Mucosa of stomach (tissue), 1 donor: ENCODE measurements at regions not wholly inside any gene's neighbourhood (a gene's known extent, or its start where the extent isn't known, plus 50 kb on each side); places are given as distances from the start of the nearest gene placed in this dataset.

ENCODE experiments used
- H3K27me3 ChIP-seq: one replicate; pipeline ENCODE4 v1.7.0; 2013; ENCODE audit warnings: mild to moderate bottlenecking, low read length; ENCODE audit not compliant: control insufficient read depth, insufficient read depth
- H3K36me3 ChIP-seq: one replicate; pipeline ENCODE4 v1.7.0; 2013; ENCODE audit warnings: low read length; ENCODE audit not compliant: control insufficient read depth, insufficient read depth
- H3K4me1 ChIP-seq: one replicate; pipeline ENCODE4 v1.7.0; 2013; ENCODE audit warnings: mild to moderate bottlenecking, low read length; ENCODE audit not compliant: control insufficient read depth, insufficient read depth
- H3K4me3 ChIP-seq: one replicate; pipeline ENCODE4 v1.7.0; 2013; ENCODE audit warnings: low read length
- H3K9ac ChIP-seq: one replicate; pipeline ENCODE4 v1.7.0; 2013; ENCODE audit warnings: mild to moderate bottlenecking, low read length, moderate library complexity
- H3K9me3 ChIP-seq: one replicate; pipeline ENCODE4 v1.7.0; 2013; ENCODE audit warnings: mild to moderate bottlenecking, low read length, moderate library complexity; ENCODE audit not compliant: control insufficient read depth
- donor health status: Pancreatic carcinoma.

- Histone ChIP-seq H3K9me3 (no peaks in the 10 kb centered on the region), H3K27me3 (no peaks in the 10 kb centered on the region), H3K4me1 (no peaks in the 10 kb centered on the region), H3K36me3 (no peaks in the 10 kb centered on the region), H3K9ac (no peak overlapping the region), H3K4me3 (no peak overlapping the region)
These were observed 555.9 kb downstream of the BCOR start for GRCh38 chrX:39541881-39542280.

GRCh38 chrX:39542316-39542715, 555.4 kb downstream of the BCOR start:
- Histone ChIP-seq H3K27me3 (no peaks in the 10 kb centered on the region), H3K9me3 (no peaks in the 10 kb centered on the region), H3K4me1 (no peaks in the 10 kb centered on the region), H3K9ac (no peak overlapping the region), H3K36me3 (no peaks in the 10 kb centered on the region), H3K4me3 (no peak overlapping the region)

DNA sequence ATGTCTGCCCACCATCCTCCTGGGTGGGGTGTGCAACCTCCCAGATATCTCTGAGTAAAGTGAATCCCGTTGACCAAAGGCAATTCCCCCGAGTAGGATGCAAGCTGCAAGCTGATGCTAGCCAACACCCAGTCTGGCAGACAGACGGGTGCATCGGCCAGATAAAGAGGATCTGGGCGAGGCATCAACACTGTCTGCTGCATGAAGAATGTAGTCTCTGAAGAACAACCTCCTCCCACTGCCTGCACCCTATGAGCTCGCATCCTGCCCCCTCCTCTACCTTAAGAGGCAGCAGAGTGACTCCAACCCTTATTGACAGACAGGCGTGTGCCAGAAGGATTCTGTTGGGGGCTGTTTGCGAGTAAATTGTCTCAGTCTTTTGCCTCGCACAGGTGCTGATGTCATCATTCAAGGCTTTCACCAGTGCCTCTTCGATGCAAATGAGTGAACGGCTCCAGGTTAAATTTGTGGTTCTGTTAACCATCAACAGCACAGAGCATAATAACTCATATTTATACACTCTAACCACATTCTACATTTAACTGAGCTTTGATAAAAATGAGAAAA, 546.9 kb downstream of the BCOR start:
- H3K4me3 ChIP-seq, result no peak overlapping the region
- no peaks in the 10 kb centered on the region for H3K9me3 ChIP-seq
- H3K9ac ChIP-seq, result no peak overlapping the region
- no peaks in the 10 kb centered on the region for H3K27me3 ChIP-seq
- no peaks in the 10 kb centered on the region for H3K36me3 ChIP-seq
- H3K4me1 ChIP-seq, result no peaks in the 10 kb centered on the region

DNA sequence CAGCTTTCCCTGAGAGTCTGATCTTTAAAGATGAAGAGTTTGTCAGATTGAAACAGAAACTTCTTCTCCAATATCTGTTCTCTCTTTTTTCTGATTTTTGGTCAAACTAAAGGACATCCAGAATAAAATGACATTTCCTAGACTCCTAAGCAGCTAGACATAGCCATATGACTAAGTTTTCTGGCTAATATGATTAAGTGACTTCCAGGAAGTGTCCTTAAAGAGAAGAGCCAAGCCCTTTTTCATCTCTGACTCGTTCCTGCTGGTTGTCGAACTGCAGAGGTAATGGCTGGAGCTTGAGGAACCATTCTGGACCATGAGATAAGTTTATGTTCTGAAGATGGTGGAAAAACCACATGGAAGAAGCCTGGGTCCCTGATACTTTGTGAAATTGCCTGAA, 546.0 kb downstream of the BCOR start:
- no peaks in the 10 kb centered on the region for H3K27me3 ChIP-seq
- no peak overlapping the region for H3K9ac ChIP-seq
- H3K36me3 ChIP-seq, result no peaks in the 10 kb centered on the region
- H3K9me3 ChIP-seq, result no peaks in the 10 kb centered on the region
- H3K4me3 ChIP-seq, result no peak overlapping the region
- no peaks in the 10 kb centered on the region for H3K4me1 ChIP-seq

GRCh38 chrX:39555431-39555830, 542.3 kb downstream of the BCOR start:
- Histone ChIP-seq H3K36me3 (no peaks in the 10 kb centered on the region), H3K9me3 (no peaks in the 10 kb centered on the region), H3K4me1 (no peaks in the 10 kb centered on the region), H3K4me3 (no peak overlapping the region), H3K27me3 (no peaks in the 10 kb centered on the region), H3K9ac (no peak overlapping the region)

DNA sequence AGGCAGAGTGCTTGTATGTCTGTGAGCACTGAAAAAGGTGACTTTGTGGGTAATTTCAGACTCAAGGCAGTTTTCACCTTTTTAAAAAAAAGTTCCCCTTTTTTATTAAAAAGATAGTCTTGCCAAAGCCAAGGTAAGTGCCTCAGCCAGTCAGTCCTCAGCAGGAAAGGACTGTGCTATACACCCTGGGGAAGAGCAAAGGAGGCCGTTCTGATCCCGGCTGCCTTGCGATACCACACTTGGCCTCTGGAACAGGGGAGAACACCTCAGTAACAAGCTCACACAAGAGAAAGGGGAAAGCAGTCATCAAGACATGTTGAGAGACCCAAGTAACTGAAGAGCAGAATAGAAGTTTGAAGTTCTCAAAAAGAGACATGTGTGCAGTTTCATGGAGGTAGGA, 541.7 kb downstream of the BCOR start:
- no peak overlapping the region for H3K9ac ChIP-seq

DNA sequence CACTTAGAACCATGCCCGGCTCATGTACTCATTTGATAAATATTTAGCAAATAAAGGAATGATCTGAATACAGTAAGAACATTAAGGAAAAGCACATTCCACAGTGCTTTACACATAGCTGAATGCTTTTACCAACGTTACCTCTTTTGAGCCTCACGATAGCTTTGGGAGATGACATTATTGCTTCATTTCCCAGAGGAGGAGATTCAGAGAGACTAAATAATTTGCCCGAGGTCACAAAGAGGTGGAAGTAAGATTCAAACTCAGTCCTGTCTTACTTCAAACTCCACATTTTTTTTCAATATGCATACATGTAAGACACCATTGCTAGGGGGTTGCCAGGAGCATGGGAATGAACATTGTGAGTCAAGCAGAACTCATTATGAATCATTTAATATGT, 538.5 kb downstream of the BCOR start:
- Histone ChIP-seq H3K27me3 (no peaks in the 10 kb centered on the region), H3K4me1 (no peaks in the 10 kb centered on the region), H3K36me3 (no peaks in the 10 kb centered on the region), H3K4me3 (no peak overlapping the region), H3K9me3 (no peaks in the 10 kb centered on the region), H3K9ac (no peak overlapping the region)

More for the DNA sequence above, 541.7 kb downstream of the BCOR start:
- no peaks in the 10 kb centered on the region for H3K36me3 ChIP-seq
- no peak overlapping the region for H3K4me3 ChIP-seq
- H3K27me3 ChIP-seq, result no peaks in the 10 kb centered on the region
- no peaks in the 10 kb centered on the region for H3K4me1 ChIP-seq
- H3K9me3 ChIP-seq, result no peaks in the 10 kb centered on the region

- Histone ChIP-seq H3K4me3 (no peak overlapping the region), H3K9me3 (no peaks in the 10 kb centered on the region), H3K36me3 (no peaks in the 10 kb centered on the region), H3K27me3 (no peaks in the 10 kb centered on the region), H3K9ac (no peak overlapping the region), H3K4me1 (no peaks in the 10 kb centered on the region)
These were observed 537.5 kb downstream of the BCOR start for GRCh38 chrX:39560271-39560670.

GRCh38 chrX:39563178-39563577, 534.6 kb downstream of the BCOR start:
- Histone ChIP-seq H3K4me1 (no peaks in the 10 kb centered on the region), H3K27me3 (no peaks in the 10 kb centered on the region)

DNA sequence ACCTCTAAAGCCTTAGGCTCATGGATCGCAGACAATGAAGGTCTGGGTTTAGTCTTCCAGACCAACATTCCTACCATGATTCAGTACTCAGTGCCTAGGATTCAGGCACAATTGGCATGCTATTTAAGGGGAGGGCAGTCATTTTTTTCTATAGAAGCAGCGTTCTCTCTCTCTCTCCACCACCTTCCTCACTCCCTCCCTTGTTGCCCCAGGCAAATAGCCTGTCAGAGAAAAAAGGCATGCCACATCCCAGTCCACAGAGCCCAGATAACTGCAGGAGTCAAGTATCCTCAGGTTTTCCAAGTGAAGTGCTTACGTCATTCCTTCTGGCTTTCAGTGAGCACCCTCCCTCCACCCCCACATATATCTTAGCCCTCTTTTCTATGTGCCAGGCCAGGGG, 533.0 kb downstream of the BCOR start:
- H3K4me1 ChIP-seq, result no peaks in the 10 kb centered on the region
- H3K9me3 ChIP-seq, result no peaks in the 10 kb centered on the region
- H3K36me3 ChIP-seq, result no peaks in the 10 kb centered on the region
- H3K27me3 ChIP-seq, result no peaks in the 10 kb centered on the region
- no peak overlapping the region for H3K9ac ChIP-seq
- H3K4me3 ChIP-seq, result no peak overlapping the region

More at GRCh38 chrX:39563178-39563577, 534.6 kb downstream of the BCOR start:
- no peak overlapping the region for H3K4me3 ChIP-seq
- H3K36me3 ChIP-seq, result no peaks in the 10 kb centered on the region
- H3K9me3 ChIP-seq, result no peaks in the 10 kb centered on the region
- H3K9ac ChIP-seq, result no peak overlapping the region

DNA sequence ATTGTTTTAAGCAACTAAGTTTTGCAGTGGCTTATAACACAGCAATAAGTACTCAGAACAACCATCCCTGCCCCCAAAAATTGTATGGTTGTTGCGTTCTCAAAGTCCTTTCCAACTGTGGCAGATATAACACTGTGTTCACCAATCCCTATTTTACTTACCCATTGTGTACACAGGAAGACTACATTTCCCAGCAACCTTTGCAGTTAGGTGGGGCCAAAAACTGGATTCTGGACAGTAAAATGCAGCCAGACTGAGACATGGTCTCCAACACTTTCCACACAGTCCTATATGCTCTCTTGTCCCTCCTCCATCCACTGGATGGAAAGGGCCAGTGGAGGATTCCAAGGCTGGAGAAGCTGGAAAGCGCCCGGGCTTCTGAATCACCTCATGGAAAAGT, 523.6 kb downstream of the BCOR start:
- Histone ChIP-seq H3K4me1 (peaks cover 4% of the 10 kb centered on the region), H3K9ac (no peak overlapping the region), H3K9me3 (no peaks in the 10 kb centered on the region), H3K27me3 (no peaks in the 10 kb centered on the region), H3K36me3 (no peaks in the 10 kb centered on the region), H3K4me3 (no peak overlapping the region)

DNA sequence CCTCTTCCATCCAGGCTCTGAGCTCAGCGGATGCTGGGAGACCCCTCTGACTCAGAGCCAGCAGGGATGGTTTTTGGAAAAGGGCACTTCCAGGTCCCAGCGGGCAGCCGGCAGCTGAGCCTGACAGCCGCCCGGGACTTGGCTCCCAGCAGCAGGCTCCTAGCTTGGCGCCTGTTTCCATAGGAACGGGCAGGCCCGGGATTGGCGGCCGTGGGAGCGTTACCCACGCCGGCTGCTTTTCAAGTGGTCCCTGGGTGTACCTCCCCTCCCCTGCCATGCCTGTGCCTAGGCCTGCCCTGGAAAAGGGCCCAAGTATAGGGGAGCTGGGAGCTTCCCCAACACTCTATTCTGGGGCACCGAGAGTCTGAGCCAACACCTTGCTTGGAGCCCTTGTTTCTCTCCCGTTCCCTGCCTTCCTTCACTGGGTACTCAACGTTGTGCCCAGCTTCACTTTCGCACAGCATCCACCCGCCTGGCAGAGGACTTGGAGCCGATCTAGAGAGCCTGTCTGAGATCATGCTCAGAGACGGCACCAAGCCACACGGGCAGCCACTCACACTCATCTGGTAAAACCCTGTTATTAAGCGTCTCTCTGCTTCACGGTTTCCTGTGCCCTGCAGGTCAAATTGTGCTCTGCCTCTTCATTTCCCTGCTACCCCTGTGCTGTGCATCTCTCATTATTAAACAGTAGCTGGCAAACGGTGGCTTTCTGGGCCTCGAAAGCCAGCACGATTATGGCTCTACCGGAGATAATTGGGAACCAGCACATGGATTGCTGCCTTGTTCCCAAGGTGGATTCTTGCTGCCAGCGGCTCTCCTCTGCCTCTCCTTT, 521.5 kb downstream of the BCOR start:
- Histone ChIP-seq H3K27me3 (no peaks in the 10 kb centered on the region), H3K9me3 (no peaks in the 10 kb centered on the region), H3K9ac (no peak overlapping the region), H3K36me3 (no peaks in the 10 kb centered on the region), H3K4me1 (peaks cover 4% of the 10 kb centered on the region), H3K4me3 (no peak overlapping the region)
